GM23338 (cell line): ENCODE measurements at regions not wholly inside any gene's neighbourhood (a gene's known extent, or its start where the extent isn't known, plus 50 kb on each side); places are given as distances from the start of the nearest gene placed in this dataset.

Experiments used
- ATAC-seq: fragments of 200-7000 bp; cut with Tn5 transposase; 3 replicates; pipeline ENCODE4 v1.9.1; 2020
- DNase-seq: peaks from one replicate; pipeline ENCODE4 v3.0.0-alpha.2; 2015; ENCODE audit warnings: low spot score
- H2AFZ ChIP-seq: fragments of 200-600 bp; sonication (generic); 2 replicates; pipeline ENCODE4 v1.8.0; 2016; ENCODE audit warnings: antibody characterized with exemption, mild to moderate bottlenecking, moderate library complexity
- H3F3A ChIP-seq: fragments of 200-600 bp; sonication (generic); replicated peaks from 2 replicates; pipeline ENCODE4 v1.8.0; 2017; ENCODE audit warnings: antibody characterized with exemption, mixed run types, low read depth
- H3K27ac ChIP-seq: fragments of 200-600 bp; sonication (generic); 2 replicates; pipeline ENCODE4 v1.6.1; 2016; ENCODE audit warnings: low read depth
- H3K27me3 ChIP-seq: fragments of 200-600 bp; sonication (generic); 2 replicates; pipeline ENCODE4 v1.8.0; 2016; ENCODE audit warnings: mild to moderate bottlenecking, mixed run types, moderate library complexity; ENCODE audit not compliant: insufficient read depth
- H3K36me3 ChIP-seq: fragments of 200-600 bp; sonication (generic); 2 replicates; pipeline ENCODE4 v1.8.0; 2016; ENCODE audit warnings: mild to moderate bottlenecking; ENCODE audit not compliant: insufficient read depth
- H3K4me1 ChIP-seq: fragments of 200-600 bp; sonication (generic); 2 replicates; pipeline ENCODE4 v1.8.0; 2016; ENCODE audit warnings: mild to moderate bottlenecking, moderate library complexity; ENCODE audit not compliant: insufficient read depth
- H3K4me2 ChIP-seq: fragments of 200-600 bp; sonication (generic); 2 replicates; pipeline ENCODE4 v1.7.1; 2017; ENCODE audit warnings: mixed run types
- H3K4me3 ChIP-seq: fragments of 200-600 bp; sonication (generic); 2 replicates; pipeline ENCODE4 v1.6.1; 2016; ENCODE audit warnings: mixed run types
- H3K79me2 ChIP-seq: fragments of 200-600 bp; sonication (generic); replicated peaks from 2 replicates; pipeline ENCODE4 v1.8.0; 2017; ENCODE audit warnings: mild to moderate bottlenecking; ENCODE audit not compliant: insufficient read depth
- H3K9me2 ChIP-seq: fragments of 200-600 bp; sonication (generic); 2 replicates; pipeline ENCODE4 v1.8.0; 2017; ENCODE audit not compliant: insufficient read depth
- H4K20me1 ChIP-seq: fragments of 200-600 bp; sonication (generic); replicated peaks from 2 replicates; pipeline ENCODE4 v1.8.0; 2017; ENCODE audit warnings: mild to moderate bottlenecking; ENCODE audit not compliant: insufficient read depth
- H3K27ac Mint-ChIP-seq: 2 replicates; pipeline ENCODE4 v1.8.0; 2020; ENCODE audit warnings: inconsistent platforms, mild to moderate bottlenecking, moderate library complexity, mixed read lengths
- H3K27me3 Mint-ChIP-seq: 3 replicates; pipeline ENCODE4 v1.8.0; 2022; ENCODE audit warnings: low read depth, mild to moderate bottlenecking, moderate library complexity, mixed read lengths, inconsistent platforms; ENCODE audit not compliant: insufficient read depth, poor library complexity
- H3K36me3 Mint-ChIP-seq: 3 replicates; pipeline ENCODE4 v1.8.0; 2021; ENCODE audit warnings: low read depth, mild to moderate bottlenecking, inconsistent platforms, moderate library complexity, mixed read lengths
- H3K4me1 Mint-ChIP-seq: 3 replicates; pipeline ENCODE4 v1.8.0; 2020; ENCODE audit warnings: mild to moderate bottlenecking, inconsistent platforms, mixed read lengths
- H3K4me3 Mint-ChIP-seq: 3 replicates; pipeline ENCODE4 v1.8.0; 2021; ENCODE audit warnings: moderate library complexity, mild to moderate bottlenecking, inconsistent platforms, mixed read lengths
- H3K9me3 Mint-ChIP-seq: 3 replicates; pipeline ENCODE4 v1.8.0; 2020; ENCODE audit warnings: moderate library complexity, mild to moderate bottlenecking, inconsistent platforms, mixed read lengths
- CREB1 ChIP-seq: fragments of 250-450 bp; sonication (Bioruptor Pico); IDR thresholded peaks from 2 replicates; pipeline ENCODE4 v1.5.0; 2020; ENCODE audit warnings: low read depth, mild to moderate bottlenecking, moderate library complexity
- CTCF ChIP-seq, 2 experiments: fragments of 200-600 bp in 1 of 2; sonication (generic) in 1 of 2; conservative IDR thresholded peaks; 2 replicates each; pipeline versions ENCODE4 v1.5.1 to v1.6.1; 2016 to 2017; ENCODE audit warnings: antibody characterized with exemption in 2 of 2, low read depth in 2 of 2, mild to moderate bottlenecking in 2 of 2, moderate library complexity in 1 of 2
- ETS1 ChIP-seq: IDR thresholded peaks from 2 replicates; pipeline ENCODE4 v1.6.1; 2016; ENCODE audit warnings: antibody characterized with exemption
- EZH2 ChIP-seq: fragments of 200-600 bp; sonication (generic); IDR thresholded peaks from one replicate; pipeline ENCODE4 v1.8.0; 2017; ENCODE audit warnings: antibody characterized with exemption, mild to moderate bottlenecking, low read depth; ENCODE audit not compliant: unreplicated experiment
- EZH2phosphoT487 ChIP-seq: fragments of 200-600 bp; sonication (generic); IDR thresholded peaks from one replicate; pipeline ENCODE4 v1.8.1; 2018; ENCODE audit warnings: antibody characterized with exemption; ENCODE audit not compliant: unreplicated experiment
- JUNB ChIP-seq: IDR thresholded peaks from one replicate; pipeline ENCODE4 v1.6.1; 2016; ENCODE audit warnings: antibody characterized with exemption; ENCODE audit not compliant: unreplicated experiment
- NANOG ChIP-seq: IDR thresholded peaks from 2 replicates; pipeline ENCODE4 v1.6.1; 2016; ENCODE audit warnings: antibody characterized with exemption, borderline replicate concordance
- POLR2AphosphoS5 ChIP-seq: IDR thresholded peaks from 2 replicates; pipeline ENCODE4 v1.6.1; 2016; ENCODE audit warnings: antibody characterized with exemption, low read depth
- REST ChIP-seq: IDR thresholded peaks from one replicate; pipeline ENCODE4 v1.6.1; 2018; ENCODE audit warnings: antibody characterized with exemption; ENCODE audit not compliant: unreplicated experiment
- STAT1 ChIP-seq: IDR thresholded peaks from one replicate; pipeline ENCODE4 v1.6.1; 2016; ENCODE audit warnings: antibody characterized with exemption; ENCODE audit not compliant: unreplicated experiment
- ZNF114 ChIP-seq: fragments of 250-450 bp; sonication (Bioruptor Pico); IDR thresholded peaks from 2 replicates; pipeline ENCODE4 v1.5.0; 2020; ENCODE audit warnings: mild to moderate bottlenecking, moderate library complexity
- ZNF331 ChIP-seq: fragments of 250-450 bp; sonication (Bioruptor Pico); IDR thresholded peaks from 2 replicates; pipeline ENCODE4 v1.5.0; 2020; ENCODE audit warnings: low read depth, mild to moderate bottlenecking, moderate library complexity
- ZNF462 ChIP-seq: fragments of 250-450 bp; sonication (Bioruptor Pico); IDR thresholded peaks from 2 replicates; pipeline ENCODE4 v1.5.0; 2020; ENCODE audit warnings: mild to moderate bottlenecking, moderate library complexity

- no peak overlapping the region for H3K4me3 Mint-ChIP-seq
- no peak overlapping the region for H3K27ac Mint-ChIP-seq
- no peak for ATAC-seq
Observed at GRCh38 chr20:17036541-17036940, 190.3 kb upstream of the PCSK2 start.

More at GRCh38 chr20:17036541-17036940, 190.3 kb upstream of the PCSK2 start:
- Histone ChIP-seq H3K4me1 (no peaks in the 10 kb centered on the region), H3F3A (no peaks in the 10 kb centered on the region), H2AFZ (no peak overlapping the region), H4K20me1 (no peaks in the 10 kb centered on the region), H3K4me3 (no peak overlapping the region), H3K79me2 (no peaks in the 10 kb centered on the region), H3K4me2 (no peak overlapping the region), H3K36me3 (no peaks in the 10 kb centered on the region), H3K27me3 (no peaks in the 10 kb centered on the region), H3K27ac (no peak overlapping the region), H3K9me2 (peaks cover 10% of the 10 kb centered on the region; the same call in 1 of the 2 replicates)
- no peak for DNase-seq
- Mint-ChIP-seq H3K9me3 (0 out of 3 replicates have a peak, but pooled peaks cover 4% of the 10 kb centered on the region), H3K36me3 (no peaks in the 10 kb centered on the region), H3K27me3 (peaks cover 5% of the 10 kb centered on the region), H3K4me1 (peaks cover 5% of the 10 kb centered on the region; the same call in 1 of the 3 replicates)
- no peak for TF ChIP-seq ZNF331 (CRISPR knock-in tag)
- no peak for TF ChIP-seq CTCF (conservative IDR thresholded peaks at IDR 0.05; ENCODE audit: low read depth in 2 of 2)
- no peak for TF ChIP-seq REST
- TF ChIP-seq ETS1, result no peak
- TF ChIP-seq EZH2phosphoT487, result no peak
- no peak for TF ChIP-seq EZH2
- TF ChIP-seq NANOG, result no peak
- no peak for TF ChIP-seq ZNF114 (CRISPR knock-in tag)
- no peak for TF ChIP-seq JUNB
- TF ChIP-seq ZNF462, result no peak
- TF ChIP-seq STAT1, result no peak
- no peak for TF ChIP-seq CREB1 (CRISPR knock-in tag)
- no peak for TF ChIP-seq POLR2AphosphoS5
